CD4-positive, CD25-positive, alpha-beta regulatory T cell (primary cell): ENCODE measurements at regions not wholly inside any gene's neighbourhood (a gene's known extent, or its start where the extent isn't known, plus 50 kb on each side); places are given as distances from the start of the nearest gene placed in this dataset.
"Not testable (repeated sequence)": the region's sequence is repeated elsewhere in the genome, so short reads cannot be mapped to it uniquely, and the experiment has no call there.

Experiments used
- ATAC-seq, 2 donors: fragments of 150-1000 bp; cut with Tn5 transposase; one replicate each; pipeline ENCODE4 v1.10.0; 2021; ENCODE audit warnings: low read depth in 2 of 2, moderate number of reproducible peaks in 2 of 2, moderate library complexity in 1 of 2
- DNase-seq, 3 donors: peaks; one replicate each; pipeline versions ENCODE4 v3.0.0 to v3.0.0-alpha.2; 2012 to 2022; ENCODE audit warnings: mixed read lengths in 1 of 3
- H3K27ac ChIP-seq: one replicate; pipeline ENCODE4 v1.7.0; 2013; ENCODE audit warnings: mild to moderate bottlenecking, low read length; ENCODE audit not compliant: insufficient read depth, poor library complexity, severe bottlenecking
- H3K27me3 ChIP-seq: one replicate; pipeline ENCODE4 v1.7.0; 2013; ENCODE audit warnings: low read length; ENCODE audit not compliant: control insufficient read depth, insufficient read depth
- H3K36me3 ChIP-seq: one replicate; pipeline ENCODE4 v1.7.0; 2013; ENCODE audit warnings: mild to moderate bottlenecking, low read length, moderate library complexity; ENCODE audit not compliant: control insufficient read depth, insufficient read depth
- H3K4me1 ChIP-seq: 2 replicates; pipeline ENCODE4 v1.7.0; 2013; ENCODE audit warnings: mild to moderate bottlenecking, low read length; ENCODE audit not compliant: insufficient read depth, control insufficient read depth, poor library complexity, severe bottlenecking
- H3K4me3 ChIP-seq: one replicate; pipeline ENCODE4 v1.7.0; 2013; ENCODE audit warnings: low read depth, mild to moderate bottlenecking, low read length, moderate library complexity
- H3K9me3 ChIP-seq, 2 experiments: 1 replicate in 1 of 2; 2 replicates in 1 of 2; pipeline ENCODE4 v1.7.0; 2013; ENCODE audit warnings: low read length in 2 of 2, mild to moderate bottlenecking in 1 of 2, moderate library complexity in 1 of 2; ENCODE audit not compliant: control insufficient read depth in 2 of 2
- H3K27ac Mint-ChIP-seq, 3 donors: one replicate each; pipeline ENCODE4 v1.8.0; 2020 to 2022; ENCODE audit warnings: mild to moderate bottlenecking in 3 of 3, mixed read lengths in 3 of 3, moderate library complexity in 2 of 3
- H3K27me3 Mint-ChIP-seq: one replicate; pipeline ENCODE4 v1.8.0; 2022; ENCODE audit warnings: mild to moderate bottlenecking, mixed read lengths
- H3K36me3 Mint-ChIP-seq: one replicate; pipeline ENCODE4 v1.8.0; 2020; ENCODE audit warnings: mixed read lengths
- H3K4me1 Mint-ChIP-seq, 4 donors: one replicate each; pipeline ENCODE4 v1.8.0; 2020 to 2022; ENCODE audit warnings: mixed read lengths in 4 of 4, mild to moderate bottlenecking in 1 of 4
- H3K4me3 Mint-ChIP-seq, 4 donors: one replicate each; pipeline ENCODE4 v1.8.0; 2020 to 2022; ENCODE audit warnings: mild to moderate bottlenecking in 4 of 4, mixed read lengths in 4 of 4, moderate library complexity in 3 of 4
- H3K9me3 Mint-ChIP-seq, 7 donors: one replicate each; pipeline ENCODE4 v1.8.0; 2020 to 2022; ENCODE audit warnings: mixed read lengths in 7 of 7, mild to moderate bottlenecking in 3 of 7, moderate library complexity in 2 of 7

DNA sequence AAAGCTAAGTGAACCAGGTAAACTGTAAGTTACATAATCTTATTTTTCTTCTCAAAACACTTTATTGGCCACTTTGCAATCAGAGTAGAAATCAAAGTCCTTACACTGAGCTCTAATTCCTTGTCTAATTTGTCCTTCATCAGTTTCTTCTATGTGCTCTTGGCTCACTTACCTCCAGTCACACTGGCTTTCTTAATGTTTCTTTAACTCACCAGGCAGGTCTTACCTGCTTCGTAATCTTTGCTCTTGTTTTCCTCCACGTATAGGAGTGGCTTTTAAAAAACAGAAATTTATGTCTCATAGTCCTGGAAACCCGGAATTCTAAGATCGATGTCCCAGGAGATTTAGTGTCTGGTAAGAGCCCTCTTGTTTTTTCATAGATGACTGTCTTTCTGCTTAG is 1462.1 kb downstream of the FSTL5 start:
- Histone ChIP-seq H3K27ac (no peak overlapping the region), H3K27me3 (no peaks in the 10 kb centered on the region), H3K36me3 (no peaks in the 10 kb centered on the region), H3K4me1 (no peaks in the 10 kb centered on the region), H3K9me3 (no peaks in the 10 kb centered on the region), H3K4me3 (no peak overlapping the region)
- H3K9me3 Mint-ChIP-seq: peaks cover 0 to 40% (median 5%) of the 10 kb centered on the region in 7 donors
- DNase-seq: no peak
- H3K36me3 Mint-ChIP-seq: no peaks in the 10 kb centered on the region
- no peaks in the 10 kb centered on the region for H3K4me1 Mint-ChIP-seq
- no peak for ATAC-seq
- no peaks in the 10 kb centered on the region for H3K27me3 Mint-ChIP-seq
- H3K4me3 Mint-ChIP-seq: no peak overlapping the region
- no peak overlapping the region for H3K27ac Mint-ChIP-seq

- Histone ChIP-seq H3K27me3 (no peaks in the 10 kb centered on the region), H3K36me3 (no peaks in the 10 kb centered on the region), H3K4me1 (no peaks in the 10 kb centered on the region), H3K4me3 (no peak overlapping the region), H3K27ac (no peak overlapping the region), H3K9me3 (peaks cover 0 to 3% of the 10 kb centered on the region in 2 experiments)
- ATAC-seq (no peak), DNase-seq (no peak)
- no peaks in the 10 kb centered on the region for H3K4me1 Mint-ChIP-seq
- H3K27me3 Mint-ChIP-seq: no peaks in the 10 kb centered on the region
- H3K36me3 Mint-ChIP-seq: no peaks in the 10 kb centered on the region
- H3K27ac Mint-ChIP-seq: no peak overlapping the region
- no peak overlapping the region for H3K4me3 Mint-ChIP-seq
- peaks cover 0 to 16% (median 3%) of the 10 kb centered on the region in 7 donors for H3K9me3 Mint-ChIP-seq
Measured at GRCh38 chr4:160709026-160709425, 1454.8 kb downstream of the FSTL5 start.

- DNase-seq (no peak), ATAC-seq (no peak)
- Histone ChIP-seq H3K4me3 (no peak overlapping the region), H3K27ac (no peak overlapping the region), H3K36me3 (no peaks in the 10 kb centered on the region), H3K4me1 (no peaks in the 10 kb centered on the region), H3K27me3 (no peaks in the 10 kb centered on the region), H3K9me3 (peaks cover 0 to 3% of the 10 kb centered on the region in 2 experiments)
- no peaks in the 10 kb centered on the region for H3K27me3 Mint-ChIP-seq
- H3K27ac Mint-ChIP-seq: no peak overlapping the region
- no peaks in the 10 kb centered on the region for H3K36me3 Mint-ChIP-seq
- no peak overlapping the region for H3K4me3 Mint-ChIP-seq
- no peaks in the 10 kb centered on the region for H3K4me1 Mint-ChIP-seq
- peaks cover 0 to 15% (median 3%) of the 10 kb centered on the region in 7 donors for H3K9me3 Mint-ChIP-seq
Measured at GRCh38 chr4:160709546-160709945, 1454.3 kb downstream of the FSTL5 start.

GRCh38 chr4:160716551-160716950 is 1447.2 kb downstream of the FSTL5 start:
- Histone ChIP-seq H3K4me1 (no peaks in the 10 kb centered on the region), H3K27ac (no peak overlapping the region), H3K36me3 (no peaks in the 10 kb centered on the region), H3K9me3 (no peaks in the 10 kb centered on the region), H3K27me3 (no peaks in the 10 kb centered on the region), H3K4me3 (no peak overlapping the region)
- Mint-ChIP-seq H3K9me3 (peaks cover 0 to 4% (median 0%) of the 10 kb centered on the region in 7 donors), H3K36me3 (no peaks in the 10 kb centered on the region), H3K4me3 (no peak overlapping the region), H3K27ac (no peak overlapping the region), H3K27me3 (no peaks in the 10 kb centered on the region), H3K4me1 (no peaks in the 10 kb centered on the region)
- DNase-seq (no peak), ATAC-seq (no peak)

DNA sequence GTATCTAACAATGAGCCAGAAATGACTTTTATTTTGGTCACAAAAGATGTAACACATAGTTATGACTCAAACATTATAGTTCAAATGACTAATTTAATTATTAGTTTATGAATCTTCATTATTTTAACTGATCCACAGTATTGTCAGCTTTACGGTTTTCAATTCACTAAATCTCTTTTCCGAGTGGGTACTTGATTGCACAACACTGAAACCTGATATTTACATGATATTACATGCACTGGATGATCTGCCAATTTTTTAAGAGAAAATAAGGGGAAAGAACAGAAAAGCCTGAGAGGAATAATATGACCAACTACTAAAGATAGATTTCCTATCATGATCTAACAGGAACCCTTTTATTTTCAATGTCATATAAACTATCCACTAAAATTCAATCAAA is 1446.0 kb downstream of the FSTL5 start:
- ATAC-seq: no peak
- DNase-seq: no peak
- Histone ChIP-seq H3K4me3 (no peak overlapping the region), H3K36me3 (no peaks in the 10 kb centered on the region), H3K4me1 (no peaks in the 10 kb centered on the region), H3K27ac (no peak overlapping the region), H3K9me3 (no peaks in the 10 kb centered on the region), H3K27me3 (no peaks in the 10 kb centered on the region)
- H3K4me1 Mint-ChIP-seq: no peaks in the 10 kb centered on the region
- H3K27ac Mint-ChIP-seq: no peak overlapping the region
- H3K27me3 Mint-ChIP-seq: no peaks in the 10 kb centered on the region
- no peak overlapping the region for H3K4me3 Mint-ChIP-seq
- H3K9me3 Mint-ChIP-seq: peaks cover 0 to 7% (median 0%) of the 10 kb centered on the region in 7 donors
- no peaks in the 10 kb centered on the region for H3K36me3 Mint-ChIP-seq

DNA sequence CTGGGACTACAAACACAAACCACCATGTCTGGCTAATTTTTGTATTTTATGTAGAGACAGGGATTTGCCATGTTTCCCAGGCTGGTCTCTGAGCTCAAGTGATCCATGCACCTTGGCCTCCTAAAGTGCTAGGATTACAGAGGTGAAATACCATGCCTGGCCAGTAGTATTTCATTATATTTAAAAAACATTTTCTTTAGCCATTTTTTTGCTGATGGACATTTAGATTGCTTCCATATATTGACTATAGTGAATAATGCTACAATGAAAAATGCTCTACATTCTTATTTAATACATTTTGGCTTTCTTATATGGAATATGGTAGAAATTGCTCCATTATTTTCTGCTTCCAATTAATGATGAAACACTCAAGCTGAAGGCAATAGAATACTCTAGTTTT is 1439.7 kb downstream of the FSTL5 start:
- no peak overlapping the region for H3K4me3 ChIP-seq
- Mint-ChIP-seq H3K4me3 (no peak overlapping the region), H3K4me1 (no peaks in the 10 kb centered on the region), H3K36me3 (no peaks in the 10 kb centered on the region), H3K9me3 (peaks cover 0 to 5% (median 3%) of the 10 kb centered on the region in 7 donors), H3K27ac (no peak overlapping the region), H3K27me3 (no peaks in the 10 kb centered on the region)
- ATAC-seq (no peak), DNase-seq (no peak)
- H3K4me1 ChIP-seq: no peaks in the 10 kb centered on the region
- no peaks in the 10 kb centered on the region for H3K36me3 ChIP-seq
- no peaks in the 10 kb centered on the region for H3K27me3 ChIP-seq
- no peak overlapping the region for H3K27ac ChIP-seq
- no peaks in the 10 kb centered on the region for H3K9me3 ChIP-seq

- H3K4me3 Mint-ChIP-seq: no peak overlapping the region
- peaks cover 0 to 4% of the 10 kb centered on the region in 2 experiments for H3K9me3 ChIP-seq
- H3K36me3 Mint-ChIP-seq: no peaks in the 10 kb centered on the region
- H3K4me1 ChIP-seq: no peaks in the 10 kb centered on the region
- H3K4me3 ChIP-seq: no peak overlapping the region
- no peaks in the 10 kb centered on the region for H3K4me1 Mint-ChIP-seq
- no peaks in the 10 kb centered on the region for H3K27me3 Mint-ChIP-seq
- H3K36me3 ChIP-seq: no peaks in the 10 kb centered on the region
- ATAC-seq (no peak), DNase-seq (no peak)
- no peak overlapping the region for H3K27ac ChIP-seq
- no peaks in the 10 kb centered on the region for H3K27me3 ChIP-seq
- peaks cover 6 to 40% (median 10%) of the 10 kb centered on the region in 7 donors for H3K9me3 Mint-ChIP-seq
- H3K27ac Mint-ChIP-seq: no peak overlapping the region
Measured at GRCh38 chr4:160745126-160745525, 1418.7 kb downstream of the FSTL5 start.

GRCh38 chr4:160746585-160746984 is 1417.2 kb downstream of the FSTL5 start:
- not testable (repeated sequence) for H3K4me1 Mint-ChIP-seq, H3K4me3 ChIP-seq, H3K27ac ChIP-seq, H3K9me3 ChIP-seq, H3K27ac Mint-ChIP-seq, H3K27me3 Mint-ChIP-seq, DNase-seq, H3K36me3 ChIP-seq, ATAC-seq, H3K4me3 Mint-ChIP-seq, H3K27me3 ChIP-seq, H3K36me3 Mint-ChIP-seq, H3K4me1 ChIP-seq
- H3K9me3 Mint-ChIP-seq: peaks cover 3 to 34% (median 12%) of the 10 kb centered on the region in 7 donors
